ENCODE measurements at regions not wholly inside any gene's neighbourhood (a gene's known extent, or its start where the extent isn't known, plus 50 kb on each side); places are given as distances from the start of the nearest gene placed in this dataset.

GRCh38 chr16:5466551-5466950 lies 369.0 kb upstream of the EEF2KMT start:
- Histone ChIP-seq H3K27ac (ENCODE audit: low read depth, low read length, poor library complexity, severe bottlenecking) (no peak overlapping the region), H3K4me3 (ENCODE audit: low read depth, low read length, poor library complexity, severe bottlenecking) (no peak overlapping the region), H2AFZ (ENCODE audit: low read length) (no peak overlapping the region), H3K9me2 (ENCODE audit: insufficient read depth, low read length) (no peaks in the 10 kb centered on the region), H4K20me1 (ENCODE audit: insufficient read depth, low read length) (no peaks in the 10 kb centered on the region), H3K36me3 (ENCODE audit: insufficient read depth, low read length) (no peaks in the 10 kb centered on the region), H3K79me2 (ENCODE audit: insufficient read depth, low read depth, low read length) (no peaks in the 10 kb centered on the region), H3K4me2 (ENCODE audit: low read length) (no peak overlapping the region), H3K9me3 (ENCODE audit: low read length) (no peaks in the 10 kb centered on the region), H3K4me1 (ENCODE audit: insufficient read depth, low read length, poor library complexity, severe bottlenecking) (no peaks in the 10 kb centered on the region)
- DNase-seq (ENCODE audit: low spot score): no peak
- ChIA-PET CTCF (ENCODE audit: unreplicated experiment) (no interaction called here), POLR2A (interaction anchor here (0.7 kb wide), 1 partner anchor 233 kb away, joined by 4 read pairs; no protein-coding TSS in a partner anchor)
- TF ChIP-seq CTCF (conservative IDR thresholded peaks at IDR 0.05; ENCODE audit: low read length) (no peak), EZH2phosphoT487 (IDR thresholded peaks at IDR 0.05; ENCODE audit: borderline replicate concordance, low read depth, low read length) (no peak)
- BruUV-seq (replicated peaks): no TSS peak
- intact Hi-C loops (cut with micrococcal nuclease; ENCODE audit: unreplicated experiment): no loop called here

GRCh38 chr16:5465714-5466113 lies 368.1 kb upstream of the EEF2KMT start:
- DNase-seq (ENCODE audit: low spot score): no peak

GRCh38 chr16:5463820-5464219 lies 366.2 kb upstream of the EEF2KMT start:
- H3K9me2 ChIP-seq (ENCODE audit: insufficient read depth, low read length): no peaks in the 10 kb centered on the region
- H4K20me1 ChIP-seq (ENCODE audit: insufficient read depth, low read length): no peaks in the 10 kb centered on the region
- no peaks in the 10 kb centered on the region for H3K36me3 ChIP-seq (ENCODE audit: insufficient read depth, low read length)
- no peaks in the 10 kb centered on the region for H3K9me3 ChIP-seq (ENCODE audit: low read length)
- no peak for TF ChIP-seq EZH2phosphoT487 (IDR thresholded peaks at IDR 0.05; ENCODE audit: borderline replicate concordance, low read depth, low read length)
- CTCF ChIA-PET (ENCODE audit: unreplicated experiment): no interaction called here
- no peaks in the 10 kb centered on the region for H3K79me2 ChIP-seq (ENCODE audit: insufficient read depth, low read depth, low read length)
- no peak for DNase-seq (ENCODE audit: low spot score)
- H3K4me3 ChIP-seq (ENCODE audit: low read depth, low read length, poor library complexity, severe bottlenecking): no peak overlapping the region
- intact Hi-C loops (cut with micrococcal nuclease; ENCODE audit: unreplicated experiment): no loop called here
- H3K27ac ChIP-seq (ENCODE audit: low read depth, low read length, poor library complexity, severe bottlenecking): no peak overlapping the region
- no TSS peak for BruUV-seq (replicated peaks)
- no peak overlapping the region for H3K4me2 ChIP-seq (ENCODE audit: low read length)
- H3K4me1 ChIP-seq (ENCODE audit: insufficient read depth, low read length, poor library complexity, severe bottlenecking): no peaks in the 10 kb centered on the region
- POLR2A ChIA-PET: no interaction called here
- no peak overlapping the region for H2AFZ ChIP-seq (ENCODE audit: low read length)

More at GRCh38 chr16:5465714-5466113, 368.1 kb upstream of the EEF2KMT start:
- Histone ChIP-seq H3K4me3 (ENCODE audit: low read depth, low read length, poor library complexity, severe bottlenecking) (no peak overlapping the region), H3K4me2 (ENCODE audit: low read length) (no peak overlapping the region), H2AFZ (ENCODE audit: low read length) (no peak overlapping the region), H3K79me2 (ENCODE audit: insufficient read depth, low read depth, low read length) (no peaks in the 10 kb centered on the region), H3K9me3 (ENCODE audit: low read length) (no peaks in the 10 kb centered on the region), H3K36me3 (ENCODE audit: insufficient read depth, low read length) (no peaks in the 10 kb centered on the region), H4K20me1 (ENCODE audit: insufficient read depth, low read length) (no peaks in the 10 kb centered on the region), H3K4me1 (ENCODE audit: insufficient read depth, low read length, poor library complexity, severe bottlenecking) (no peaks in the 10 kb centered on the region), H3K27ac (ENCODE audit: low read depth, low read length, poor library complexity, severe bottlenecking) (no peak overlapping the region), H3K9me2 (ENCODE audit: insufficient read depth, low read length) (no peaks in the 10 kb centered on the region)
- intact Hi-C loops (cut with micrococcal nuclease; ENCODE audit: unreplicated experiment): no loop called here
- TF ChIP-seq CTCF (conservative IDR thresholded peaks at IDR 0.05; ENCODE audit: low read length): no peak
- no peak for TF ChIP-seq EZH2phosphoT487 (IDR thresholded peaks at IDR 0.05; ENCODE audit: borderline replicate concordance, low read depth, low read length)
- no TSS peak for BruUV-seq (replicated peaks)
- POLR2A ChIA-PET: no interaction called here
- CTCF ChIA-PET (ENCODE audit: unreplicated experiment): no interaction called here
